GM23248 (cell line): ENCODE measurements at regions not wholly inside any gene's neighbourhood (a gene's known extent, or its start where the extent isn't known, plus 50 kb on each side); places are given as distances from the start of the nearest gene placed in this dataset.

Source experiments
- DNase-seq: peaks from one replicate; pipeline ENCODE4 v3.0.0-alpha.2; 2015
- H2AFZ ChIP-seq: fragments of 200-600 bp; sonication (generic); 2 replicates; pipeline ENCODE4 v1.6.1; 2016; ENCODE audit warnings: antibody characterized with exemption
- H3F3A ChIP-seq: fragments of 200-600 bp; sonication (generic); 2 replicates; pipeline ENCODE4 v1.6.1; 2016; ENCODE audit warnings: mild to moderate bottlenecking, antibody characterized with exemption, mixed run types; ENCODE audit not compliant: insufficient read depth
- H3K27ac ChIP-seq: fragments of 200-600 bp; sonication (generic); 2 replicates; pipeline ENCODE4 v1.5.1; 2016; ENCODE audit warnings: mild to moderate bottlenecking
- H3K27me3 ChIP-seq: fragments of 200-600 bp; sonication (generic); replicated peaks from 2 replicates; pipeline ENCODE4 v1.6.1; 2016; ENCODE audit warnings: mild to moderate bottlenecking; ENCODE audit not compliant: insufficient read depth
- H3K36me3 ChIP-seq: fragments of 200-600 bp; sonication (generic); 2 replicates; pipeline ENCODE4 v1.6.1; 2016; ENCODE audit warnings: low read depth, mild to moderate bottlenecking
- H3K4me1 ChIP-seq: fragments of 200-600 bp; sonication (generic); 2 replicates; pipeline ENCODE4 v1.6.1; 2016; ENCODE audit warnings: mild to moderate bottlenecking; ENCODE audit not compliant: insufficient read depth
- H3K4me2 ChIP-seq: fragments of 200-600 bp; sonication (generic); one replicate; pipeline ENCODE4 v1.6.1; 2016; ENCODE audit warnings: mild to moderate bottlenecking; ENCODE audit not compliant: unreplicated experiment
- H3K4me3 ChIP-seq: fragments of 200-600 bp; sonication (generic); 2 replicates; pipeline ENCODE4 v1.5.1; 2016; ENCODE audit warnings: mild to moderate bottlenecking
- H3K79me2 ChIP-seq: fragments of 200-600 bp; sonication (generic); 2 replicates; pipeline ENCODE4 v1.6.1; 2016; ENCODE audit warnings: mild to moderate bottlenecking; ENCODE audit not compliant: insufficient read depth
- H3K9ac ChIP-seq: fragments of 200-600 bp; sonication (generic); 2 replicates; pipeline ENCODE4 v1.6.1; 2016; ENCODE audit warnings: mild to moderate bottlenecking
- H3K9me2 ChIP-seq: fragments of 200-600 bp; sonication (generic); 2 replicates; pipeline ENCODE4 v1.6.1; 2016; ENCODE audit warnings: mixed run types, mild to moderate bottlenecking, moderate library complexity; ENCODE audit not compliant: insufficient read depth
- H3K9me3 ChIP-seq: fragments of 200-600 bp; sonication (generic); one replicate; pipeline ENCODE4 v1.6.1; 2017; ENCODE audit warnings: low read depth
- H4K20me1 ChIP-seq: fragments of 200-600 bp; sonication (generic); 2 replicates; pipeline ENCODE4 v1.6.0; 2016; ENCODE audit not compliant: insufficient read depth
- EZH2 ChIP-seq: fragments of 200-600 bp; sonication (generic); IDR thresholded peaks from 2 replicates; pipeline ENCODE4 v1.6.1; 2018; ENCODE audit warnings: antibody characterized with exemption, mild to moderate bottlenecking; ENCODE audit not compliant: insufficient read depth, poor library complexity, severe bottlenecking
- EZH2phosphoT487 ChIP-seq: fragments of 200-600 bp; sonication (generic); IDR thresholded peaks from 2 replicates; pipeline ENCODE4 v1.6.1; 2018; ENCODE audit warnings: antibody characterized with exemption, moderate library complexity, mild to moderate bottlenecking, low read depth; ENCODE audit not compliant: insufficient read depth
- WGBS, 2 experiments: methylation state at CpG; one replicate each; pipeline ENCODE4 v1.1.6; 2015 to 2017; ENCODE audit warnings: low lambda C conversion rate in 2 of 2, low coverage in 1 of 2; ENCODE audit errors: missing lambda C conversion rate in 2 of 2; 5-methylcytosine and 5-hydroxymethylcytosine counted together
- in situ Hi-C: fragments of 300-500 bp; cut with MboI; formaldehyde crosslinking; loops from 2 replicates; pipeline ENCODE4 v1.15.0; 2020

- peaks cover 15% of the 10 kb centered on the region for H3F3A ChIP-seq
- no peak overlapping the region for H3K9ac ChIP-seq
- no peak overlapping the region for H3K27ac ChIP-seq
- H3K4me3 ChIP-seq: no peak overlapping the region
- no peak overlapping the region for H3K4me2 ChIP-seq
- no peaks in the 10 kb centered on the region for H3K79me2 ChIP-seq
- WGBS, 2 experiments: 97 to 100% methylated on average over 4 of the region's 4 CpGs
- H3K27me3 ChIP-seq: no peaks in the 10 kb centered on the region
- H3K36me3 ChIP-seq: no peaks in the 10 kb centered on the region
- no peak for DNase-seq
- no peaks in the 10 kb centered on the region for H4K20me1 ChIP-seq
- no peak overlapping the region for H2AFZ ChIP-seq
- no peaks in the 10 kb centered on the region for H3K9me2 ChIP-seq
- H3K9me3 ChIP-seq: no peaks in the 10 kb centered on the region
- TF ChIP-seq EZH2phosphoT487 (no peak), EZH2 (no peak)
- in situ Hi-C loops: no loop called here
- peaks cover 14% of the 10 kb centered on the region for H3K4me1 ChIP-seq
Observed at GRCh38 chr10:31630861-31631567, 297.6 kb downstream of the ARHGAP12 start.

- Histone ChIP-seq H3F3A (peaks cover 37% of the 10 kb centered on the region), H3K79me2 (no peaks in the 10 kb centered on the region), H3K27me3 (no peaks in the 10 kb centered on the region), H3K4me3 (no peak overlapping the region), H2AFZ (no peak overlapping the region), H3K36me3 (no peaks in the 10 kb centered on the region), H3K4me1 (peaks cover 34% of the 10 kb centered on the region), H4K20me1 (no peaks in the 10 kb centered on the region), H3K27ac (no peak overlapping the region), H3K9ac (no peak overlapping the region), H3K4me2 (no peak overlapping the region), H3K9me3 (no peaks in the 10 kb centered on the region), H3K9me2 (no peaks in the 10 kb centered on the region)
- in situ Hi-C loops: no loop called here
- TF ChIP-seq EZH2 (no peak), EZH2phosphoT487 (no peak)
- 90 to 96% methylated on average over 4 of the region's 4 CpGs for WGBS, 2 experiments
- no peak for DNase-seq
Observed at GRCh38 chr10:31625566-31625965, 303.1 kb downstream of the ARHGAP12 start.

GRCh38 chr10:31624611-31625010, 304.0 kb downstream of the ARHGAP12 start:
- Histone ChIP-seq H3K36me3 (no peaks in the 10 kb centered on the region), H2AFZ (no peak overlapping the region), H3K27ac (no peak overlapping the region), H3K27me3 (no peaks in the 10 kb centered on the region), H3K4me2 (no peak overlapping the region), H3K79me2 (no peaks in the 10 kb centered on the region), H3F3A (peaks cover 46% of the 10 kb centered on the region), H4K20me1 (no peaks in the 10 kb centered on the region), H3K9me3 (no peaks in the 10 kb centered on the region), H3K9me2 (no peaks in the 10 kb centered on the region), H3K4me3 (no peak overlapping the region), H3K9ac (no peak overlapping the region), H3K4me1 (peaks cover 44% of the 10 kb centered on the region)
- in situ Hi-C loops: no loop called here
- no peak for DNase-seq
- no peak for TF ChIP-seq EZH2phosphoT487
- no peak for TF ChIP-seq EZH2

- Histone ChIP-seq H3F3A (peaks cover 53% of the 10 kb centered on the region), H3K27ac (0 out of 2 replicates have a peak overlapping the region, but pooled peaks have one; percentile 59), H3K9me2 (no peaks in the 10 kb centered on the region), H2AFZ (no peak overlapping the region), H3K9ac (no peak overlapping the region), H3K9me3 (no peaks in the 10 kb centered on the region), H3K79me2 (no peaks in the 10 kb centered on the region), H3K36me3 (no peaks in the 10 kb centered on the region), H3K4me2 (peak overlapping the region; percentile 74), H3K27me3 (no peaks in the 10 kb centered on the region), H3K4me3 (peak overlapping the region; percentile 37), H3K4me1 (peaks cover 50% of the 10 kb centered on the region), H4K20me1 (no peaks in the 10 kb centered on the region)
- 37 to 40% methylated on average over 2 of the region's 2 CpGs for WGBS, 2 experiments
- DNase-seq: no peak
- in situ Hi-C loops: no loop called here
- TF ChIP-seq EZH2phosphoT487: no peak
- TF ChIP-seq EZH2: no peak
Observed at GRCh38 chr10:31623947-31624346, 304.7 kb downstream of the ARHGAP12 start.

GRCh38 chr10:31623466-31623865, 304.4 kb downstream of the ZEB1 start:
- DNase-seq: peak; percentile 86
- 1 to 2% methylated on average over 3 of the region's 3 CpGs for WGBS, 2 experiments
- no peaks in the 10 kb centered on the region for H3K36me3 ChIP-seq
- no peaks in the 10 kb centered on the region for H4K20me1 ChIP-seq
- H3K9me2 ChIP-seq: no peaks in the 10 kb centered on the region
- H3K9ac ChIP-seq: no peak overlapping the region
- H3F3A ChIP-seq: peaks cover 53% of the 10 kb centered on the region
- in situ Hi-C loops: no loop called here
- H3K27ac ChIP-seq: peak overlapping the region; percentile 59
- peak overlapping the region; percentile 37 for H3K4me3 ChIP-seq
- H3K27me3 ChIP-seq: no peaks in the 10 kb centered on the region
- TF ChIP-seq EZH2 (no peak), EZH2phosphoT487 (0 out of 2 replicates have a peak, but pooled peaks have one; percentile 40)
- H3K9me3 ChIP-seq: no peaks in the 10 kb centered on the region
- H3K4me1 ChIP-seq: peaks cover 55% of the 10 kb centered on the region
- H3K79me2 ChIP-seq: no peaks in the 10 kb centered on the region
- H2AFZ ChIP-seq: no peak overlapping the region
- peak overlapping the region; percentile 74 for H3K4me2 ChIP-seq
